Neural cell (in vitro differentiated cells): ENCODE measurements at regions not wholly inside any gene's neighbourhood (a gene's known extent, or its start where the extent isn't known, plus 50 kb on each side); places are given as distances from the start of the nearest gene placed in this dataset.

ENCODE experiments used
- H2AFZ ChIP-seq: fragments of 200-600, 300-800 bp; sonication (generic), shearing (Covaris generic); 2 replicates; pipeline ENCODE4 v1.6.0; 2014; ENCODE audit warnings: low read depth, mild to moderate bottlenecking, antibody characterized with exemption, low read length, moderate library complexity
- H3F3A ChIP-seq: fragments of 200-600 bp; shearing (Covaris generic); 2 replicates; pipeline ENCODE4 v1.6.1; 2016; ENCODE audit warnings: mild to moderate bottlenecking, moderate library complexity, mixed read lengths, antibody characterized with exemption, low read length; ENCODE audit not compliant: insufficient read depth, poor library complexity, severe bottlenecking
- H3K27ac ChIP-seq: fragments of 200-600, 300-800 bp; sonication (generic), shearing (Covaris generic); 2 replicates; pipeline ENCODE4 v1.5.1; 2014; ENCODE audit warnings: mild to moderate bottlenecking, low read length, moderate library complexity
- H3K27me3 ChIP-seq: fragments of 300-800, 200-600 bp; sonication (generic), shearing (Covaris generic); 2 replicates; pipeline ENCODE4 v1.6.0; 2014; ENCODE audit warnings: mild to moderate bottlenecking, low read depth, low read length, moderate library complexity; ENCODE audit not compliant: insufficient read depth
- H3K36me3 ChIP-seq: fragments of 300-800, 200-600 bp; sonication (generic), shearing (Covaris generic); 2 replicates; pipeline ENCODE4 v1.5.1; 2014; ENCODE audit warnings: mild to moderate bottlenecking, antibody characterized with exemption, low read length, moderate library complexity; ENCODE audit not compliant: insufficient read depth
- H3K4me2 ChIP-seq: fragments of 300-800, 200-600 bp; sonication (generic), shearing (Covaris generic); 2 replicates; pipeline ENCODE4 v1.6.0; 2014; ENCODE audit warnings: mild to moderate bottlenecking, low read length
- H3K4me3 ChIP-seq: fragments of 300-800, 200-600 bp; sonication (generic), shearing (Covaris generic); 2 replicates; pipeline ENCODE4 v1.5.1; 2014; ENCODE audit warnings: mild to moderate bottlenecking, low read length, moderate library complexity
- H3K79me2 ChIP-seq: fragments of 200-600 bp; shearing (Covaris generic); replicated peaks from 2 replicates; pipeline ENCODE4 v1.6.0; 2014; ENCODE audit warnings: mild to moderate bottlenecking, low read length, moderate library complexity; ENCODE audit not compliant: insufficient read depth
- H3K9ac ChIP-seq: fragments of 300-800, 200-600 bp; sonication (generic), shearing (Covaris generic); 2 replicates; pipeline ENCODE4 v1.6.1; 2016; ENCODE audit warnings: mild to moderate bottlenecking, low read length, mixed read lengths
- H3K9me2 ChIP-seq: fragments of 200-600 bp; shearing (Covaris generic); 2 replicates; pipeline ENCODE4 v1.6.1; 2016; ENCODE audit warnings: mild to moderate bottlenecking, low read length, mixed read lengths; ENCODE audit not compliant: insufficient read depth
- H3K9me3 ChIP-seq: fragments of 200-600, 300-800 bp; sonication (generic), shearing (Covaris generic); 2 replicates; pipeline ENCODE4 v1.6.1; 2016; ENCODE audit warnings: mild to moderate bottlenecking, mixed run types, low read length, moderate library complexity, mixed read lengths
- H4K20me1 ChIP-seq: fragments of 200-600 bp; shearing (Covaris generic); 2 replicates; pipeline ENCODE4 v1.6.1; 2016; ENCODE audit warnings: mild to moderate bottlenecking, mixed run types; ENCODE audit not compliant: insufficient read depth
- CTCF ChIP-seq: fragments of 450-650 bp; IDR thresholded peaks from 2 replicates; pipeline ENCODE4 v1.5.1; 2014; ENCODE audit warnings: antibody characterized with exemption, mild to moderate bottlenecking, moderate library complexity; ENCODE audit not compliant: poor library complexity, severe bottlenecking
- EP300 ChIP-seq: fragments of 450-650 bp; conservative IDR thresholded peaks from 2 replicates; pipeline ENCODE4 v1.6.1; 2014; ENCODE audit warnings: antibody characterized with exemption, mild to moderate bottlenecking, moderate library complexity; ENCODE audit not compliant: poor library complexity, severe bottlenecking
- EZH2 ChIP-seq: fragments of 200-600, 300-800 bp; shearing (Covaris generic), sonication (generic); IDR thresholded peaks from 2 replicates; pipeline ENCODE4 v1.6.1; 2014; ENCODE audit warnings: antibody characterized with exemption, low read length, borderline replicate concordance, mild to moderate bottlenecking; ENCODE audit not compliant: insufficient read depth, poor library complexity, severe bottlenecking
- MXI1 ChIP-seq: fragments of 450-650 bp; conservative IDR thresholded peaks from 2 replicates; pipeline ENCODE4 v1.6.1; 2014; ENCODE audit warnings: antibody characterized with exemption, mild to moderate bottlenecking; ENCODE audit not compliant: poor library complexity, severe bottlenecking
- POLR2AphosphoS5 ChIP-seq: IDR thresholded peaks from 2 replicates; pipeline ENCODE4 v1.6.1; 2012
- RAD21 ChIP-seq: fragments of 450-650 bp; conservative IDR thresholded peaks from 2 replicates; pipeline ENCODE4 v1.6.1; 2014; ENCODE audit warnings: antibody characterized with exemption, mild to moderate bottlenecking, moderate library complexity
- REST ChIP-seq: IDR thresholded peaks from 2 replicates; pipeline ENCODE4 v1.6.1; 2012; ENCODE audit warnings: borderline replicate concordance
- SMC3 ChIP-seq: fragments of 450-650 bp; conservative IDR thresholded peaks from 2 replicates; pipeline ENCODE4 v1.6.1; 2014; ENCODE audit warnings: antibody characterized with exemption, mild to moderate bottlenecking, moderate library complexity; ENCODE audit not compliant: poor library complexity
- TAF1 ChIP-seq: IDR thresholded peaks from 2 replicates; pipeline ENCODE4 v1.6.1; 2012; ENCODE audit warnings: low read depth

DNA sequence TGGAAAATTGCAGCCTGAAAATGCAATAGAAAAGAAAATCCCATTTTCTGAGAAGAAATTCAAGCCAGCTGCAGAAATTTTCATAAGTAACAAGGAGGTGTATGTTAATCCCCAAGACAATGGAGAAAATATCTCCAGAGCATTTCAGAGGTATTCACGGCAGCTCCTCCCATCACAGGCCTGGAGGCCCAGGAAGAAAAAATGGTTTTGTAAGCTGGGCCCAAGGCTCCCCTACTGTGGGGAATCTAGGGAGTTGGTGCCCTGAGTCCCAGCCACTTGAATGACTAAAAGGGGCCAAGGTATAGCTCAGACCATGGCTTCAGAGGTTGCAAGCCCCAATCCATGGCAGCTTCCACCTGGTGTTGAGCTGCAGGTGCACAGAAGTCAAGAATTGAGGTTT, 93.3 kb upstream of the ZNF267 start:
- TF ChIP-seq TAF1: no peak
- no peak for TF ChIP-seq EP300
- TF ChIP-seq RAD21: no peak
- no peak for TF ChIP-seq EZH2
- no peak for TF ChIP-seq REST
- TF ChIP-seq MXI1: no peak
- no peak for TF ChIP-seq CTCF
- TF ChIP-seq POLR2AphosphoS5: no peak
- no peak for TF ChIP-seq SMC3
- no peaks in the 10 kb centered on the region for H3K9me3 ChIP-seq

GRCh38 chr16:31785126-31785525, 88.5 kb upstream of the ZNF267 start:
- TF ChIP-seq MXI1 (no peak), EZH2 (no peak), TAF1 (no peak), RAD21 (no peak), EP300 (no peak), SMC3 (no peak), CTCF (no peak), POLR2AphosphoS5 (no peak), REST (no peak)
- no peaks in the 10 kb centered on the region for H3K9me3 ChIP-seq
- H4K20me1 ChIP-seq: no peaks in the 10 kb centered on the region
- H3K36me3 ChIP-seq: no peaks in the 10 kb centered on the region
- H3K27ac ChIP-seq: no peak overlapping the region
- H3K9me2 ChIP-seq: no peaks in the 10 kb centered on the region
- no peaks in the 10 kb centered on the region for H3K79me2 ChIP-seq
- no peaks in the 10 kb centered on the region for H3K27me3 ChIP-seq
- no peak overlapping the region for H3K4me3 ChIP-seq
- H3K4me2 ChIP-seq: no peak overlapping the region
- no peak overlapping the region for H3K9ac ChIP-seq
- H2AFZ ChIP-seq: no peak overlapping the region
- no peaks in the 10 kb centered on the region for H3F3A ChIP-seq

More for the DNA sequence above, 93.3 kb upstream of the ZNF267 start:
- Histone ChIP-seq H3K4me2 (no peak overlapping the region), H4K20me1 (no peaks in the 10 kb centered on the region), H3K27me3 (no peaks in the 10 kb centered on the region), H2AFZ (no peak overlapping the region), H3K9ac (no peak overlapping the region), H3F3A (no peaks in the 10 kb centered on the region), H3K79me2 (no peaks in the 10 kb centered on the region), H3K27ac (no peak overlapping the region), H3K4me3 (no peak overlapping the region), H3K9me2 (no peaks in the 10 kb centered on the region), H3K36me3 (no peaks in the 10 kb centered on the region)
